ENCODE measurements at regions not wholly inside any gene's neighbourhood (a gene's known extent, or its start where the extent isn't known, plus 50 kb on each side); places are given as distances from the start of the nearest gene placed in this dataset.
A peak's percentile ranks its signal among the peaks of the same experiment; 100 is the strongest.

DNA sequence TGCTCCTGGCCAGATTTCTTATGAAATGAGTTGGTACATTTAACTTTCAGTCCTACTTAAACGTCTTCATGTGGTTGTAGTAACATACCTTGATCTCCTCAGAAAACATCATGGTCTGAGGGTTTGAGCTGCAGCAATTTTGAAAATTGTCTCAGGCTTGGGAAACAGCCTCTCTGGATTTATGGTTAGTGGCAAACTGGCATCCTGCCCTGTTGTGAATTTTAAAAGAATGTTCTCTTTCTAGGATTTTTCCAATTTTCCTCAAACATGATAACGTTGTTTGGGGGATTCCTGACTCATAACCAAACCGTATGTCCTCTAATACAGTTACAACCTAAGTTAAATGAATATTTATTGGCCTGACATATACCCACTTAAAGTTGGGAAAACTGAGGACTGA, 624.4 kb downstream of the LMO4 start:
- DNase-seq, result no peak
- Mint-ChIP-seq H3K9me3 (no peaks in the 10 kb centered on the region), H3K27ac (no peak overlapping the region), H3K27me3 (peaks cover 16 to 25% of the 10 kb centered on the region in 2 donors), H3K4me1 (no peaks in the 10 kb centered on the region), H3K4me3 (no peak overlapping the region), H3K36me3 (no peaks in the 10 kb centered on the region)
- Histone ChIP-seq H3K27ac (ENCODE audit: low read length) (no peak overlapping the region), H3K27me3 (replicated peaks in 1 of 2; ENCODE audit: control insufficient read depth in 2 of 2, extremely low read depth in 1 of 2, insufficient read depth in 2 of 2, low read length in 1 of 2) (no peaks in the 10 kb centered on the region), H3K36me3 (ENCODE audit: control insufficient read depth in 2 of 2, extremely low read depth in 1 of 2, insufficient read depth in 1 of 2, low read length in 1 of 2) (no peaks in the 10 kb centered on the region), H3K4me1 (ENCODE audit: control insufficient read depth in 1 of 2, extremely low read depth in 1 of 2, insufficient read depth in 2 of 2, low read length in 2 of 2) (no peaks in the 10 kb centered on the region), H3K9me3 (no peaks in the 10 kb centered on the region), H3K4me3 (ENCODE audit: control insufficient read depth in 1 of 2, extremely low read depth in 1 of 2, low read length in 1 of 2) (no peak overlapping the region)
- no CpG with 5 or more reads among the region's 3 CpGs for WGBS (ENCODE audit: insufficient coverage)
- ATAC-seq (replicated peaks in 1 of 4), result no peak
- ChIA-PET POLR2A (no interaction called here), CTCF (interaction anchor here (0.6 to 3.4 kb wide), 16 partner anchors 8 to 673 kb away, joined by 3 to 27 read pairs (median 4); no protein-coding TSS in a partner anchor)

DNA sequence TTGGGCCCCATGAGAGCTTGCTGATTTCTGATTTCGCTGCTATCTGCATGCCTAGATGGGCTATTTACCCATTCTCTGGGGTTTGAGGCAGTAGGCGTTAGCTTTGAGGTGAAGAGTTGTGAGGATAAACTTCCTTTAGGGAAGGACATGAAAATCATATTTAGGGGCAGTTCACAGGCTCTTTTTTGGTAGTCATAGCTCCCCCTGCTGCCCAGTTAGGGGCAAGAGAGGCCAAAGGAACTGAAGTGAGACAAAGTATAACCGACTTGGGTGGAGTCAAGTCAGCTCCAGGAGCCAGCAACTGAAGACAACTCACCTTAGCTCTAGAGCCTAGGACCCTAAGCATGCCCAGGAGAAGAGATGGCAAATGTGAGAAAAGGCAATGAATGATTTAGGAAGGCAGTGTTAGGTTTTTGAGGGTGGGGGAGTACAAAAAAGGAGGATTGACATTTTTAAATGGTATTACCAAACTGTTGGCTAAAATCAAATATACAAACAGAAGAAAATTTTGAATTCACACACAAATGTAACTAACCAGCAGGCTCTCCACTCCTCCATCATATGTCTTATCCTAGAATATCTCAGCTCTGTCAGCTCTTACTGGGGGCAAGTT, 625.2 kb downstream of the LMO4 start:
- peak in 3 of 4 experiments; percentile 59 to 65 (median 60) for ATAC-seq (replicated peaks in 1 of 4)
- 0% methylated on average over 1 of the region's 3 CpGs for WGBS (ENCODE audit: insufficient coverage)
- Mint-ChIP-seq H3K4me1 (no peaks in the 10 kb centered on the region), H3K4me3 (no peak overlapping the region), H3K9me3 (no peaks in the 10 kb centered on the region), H3K27me3 (peaks cover 12 to 20% of the 10 kb centered on the region in 2 donors), H3K36me3 (no peaks in the 10 kb centered on the region), H3K27ac (no peak overlapping the region)
- no peak overlapping the region for H3K27ac ChIP-seq (ENCODE audit: low read length)
- CTCF ChIA-PET, result interaction anchor here (0.5 to 3.4 kb wide), 17 partner anchors 9 to 674 kb away, joined by 3 to 27 read pairs (median 4); no protein-coding TSS in a partner anchor
- no peak overlapping the region for H3K4me3 ChIP-seq (ENCODE audit: control insufficient read depth in 1 of 2, extremely low read depth in 1 of 2, low read length in 1 of 2)
- no peaks in the 10 kb centered on the region for H3K27me3 ChIP-seq (replicated peaks in 1 of 2; ENCODE audit: control insufficient read depth in 2 of 2, extremely low read depth in 1 of 2, insufficient read depth in 2 of 2, low read length in 1 of 2)
- H3K9me3 ChIP-seq, result no peaks in the 10 kb centered on the region
- H3K36me3 ChIP-seq (ENCODE audit: control insufficient read depth in 2 of 2, extremely low read depth in 1 of 2, insufficient read depth in 1 of 2, low read length in 1 of 2), result no peaks in the 10 kb centered on the region
- POLR2A ChIA-PET, result no interaction called here
- H3K4me1 ChIP-seq (ENCODE audit: control insufficient read depth in 1 of 2, extremely low read depth in 1 of 2, insufficient read depth in 2 of 2, low read length in 2 of 2), result no peaks in the 10 kb centered on the region
- DNase-seq, result peak in 34 of 35 experiments; percentile 6 to 68 (median 28)

DNA sequence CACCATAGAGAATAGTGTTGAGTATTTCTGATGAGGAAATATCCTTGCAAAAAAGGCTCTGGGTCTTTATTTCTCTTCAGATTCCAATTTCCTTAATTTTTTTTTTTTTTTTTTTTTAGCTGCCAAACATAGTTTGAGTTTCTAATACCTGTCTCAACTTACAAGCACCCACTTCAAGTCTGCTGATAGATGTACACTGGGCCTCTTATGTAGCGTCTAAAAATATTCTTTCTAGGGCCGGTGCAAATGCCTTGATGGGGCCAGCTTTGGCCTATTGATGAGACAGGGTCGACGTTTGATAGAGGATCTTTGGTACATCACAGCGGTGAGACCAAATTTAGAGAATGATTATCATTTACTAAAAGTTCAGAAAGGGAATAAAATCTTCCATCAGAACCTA, 626.4 kb downstream of the LMO4 start:
- H3K4me3 ChIP-seq (ENCODE audit: control insufficient read depth in 1 of 2, extremely low read depth in 1 of 2, low read length in 1 of 2), result no peak overlapping the region
- H3K36me3 ChIP-seq (ENCODE audit: control insufficient read depth in 2 of 2, extremely low read depth in 1 of 2, insufficient read depth in 1 of 2, low read length in 1 of 2), result no peaks in the 10 kb centered on the region
- Mint-ChIP-seq H3K36me3 (no peaks in the 10 kb centered on the region), H3K4me1 (no peaks in the 10 kb centered on the region), H3K27me3 (peaks cover 13 to 18% of the 10 kb centered on the region in 2 donors), H3K9me3 (no peaks in the 10 kb centered on the region), H3K27ac (no peak overlapping the region), H3K4me3 (no peak overlapping the region)
- WGBS (ENCODE audit: insufficient coverage), result 67% methylated on average over 1 of the region's 5 CpGs
- H3K27ac ChIP-seq (ENCODE audit: low read length), result no peak overlapping the region
- no peaks in the 10 kb centered on the region for H3K4me1 ChIP-seq (ENCODE audit: control insufficient read depth in 1 of 2, extremely low read depth in 1 of 2, insufficient read depth in 2 of 2, low read length in 2 of 2)
- H3K9me3 ChIP-seq, result no peaks in the 10 kb centered on the region
- H3K27me3 ChIP-seq (replicated peaks in 1 of 2; ENCODE audit: control insufficient read depth in 2 of 2, extremely low read depth in 1 of 2, insufficient read depth in 2 of 2, low read length in 1 of 2), result no peaks in the 10 kb centered on the region
- DNase-seq (no peak), ATAC-seq (replicated peaks in 1 of 4) (no peak)
- ChIA-PET CTCF (interaction anchor here in 1 of 2 donors (0.6 to 2.7 kb wide), 2 partner anchors 662 to 1493 kb away, joined by 13 to 27 read pairs; no protein-coding TSS in a partner anchor), POLR2A (no interaction called here)

DNA sequence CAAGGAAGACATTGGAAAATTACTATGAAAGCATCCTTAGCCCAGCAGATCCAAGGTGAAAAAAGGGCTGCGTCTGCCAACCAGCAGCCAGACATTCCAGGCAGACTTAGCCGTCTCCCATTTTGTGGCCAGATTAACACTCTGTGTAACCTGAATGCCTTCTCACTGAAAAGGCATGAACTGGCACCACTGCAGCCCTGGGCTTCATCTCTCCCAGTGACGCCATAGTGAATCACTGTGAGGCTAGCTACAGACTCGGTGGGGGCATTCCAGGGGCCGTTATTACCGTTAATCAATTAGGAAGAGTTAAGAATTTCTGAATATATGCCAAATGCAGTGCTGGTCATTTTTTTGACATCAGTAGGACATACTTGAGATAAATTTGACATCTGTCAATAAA, 627.4 kb downstream of the LMO4 start:
- CTCF ChIA-PET, result no interaction called here
- Histone ChIP-seq H3K27ac (ENCODE audit: low read length) (no peak overlapping the region), H3K27me3 (replicated peaks in 1 of 2; ENCODE audit: control insufficient read depth in 2 of 2, extremely low read depth in 1 of 2, insufficient read depth in 2 of 2, low read length in 1 of 2) (no peaks in the 10 kb centered on the region), H3K9me3 (no peaks in the 10 kb centered on the region), H3K4me1 (ENCODE audit: control insufficient read depth in 1 of 2, extremely low read depth in 1 of 2, insufficient read depth in 2 of 2, low read length in 2 of 2) (no peaks in the 10 kb centered on the region), H3K36me3 (ENCODE audit: control insufficient read depth in 2 of 2, extremely low read depth in 1 of 2, insufficient read depth in 1 of 2, low read length in 1 of 2) (no peaks in the 10 kb centered on the region), H3K4me3 (ENCODE audit: control insufficient read depth in 1 of 2, extremely low read depth in 1 of 2, low read length in 1 of 2) (no peak overlapping the region)
- ATAC-seq (replicated peaks in 1 of 4) (no peak), DNase-seq (no peak)
- H3K9me3 Mint-ChIP-seq, result no peaks in the 10 kb centered on the region
- no peaks in the 10 kb centered on the region for H3K4me1 Mint-ChIP-seq
- H3K27me3 Mint-ChIP-seq, result peaks cover 11 to 13% of the 10 kb centered on the region in 2 donors
- POLR2A ChIA-PET, result no interaction called here
- 85% methylated on average over 5 of the region's 6 CpGs for WGBS (ENCODE audit: insufficient coverage)
- no peak overlapping the region for H3K27ac Mint-ChIP-seq
- H3K36me3 Mint-ChIP-seq, result no peaks in the 10 kb centered on the region
- no peak overlapping the region for H3K4me3 Mint-ChIP-seq

DNA sequence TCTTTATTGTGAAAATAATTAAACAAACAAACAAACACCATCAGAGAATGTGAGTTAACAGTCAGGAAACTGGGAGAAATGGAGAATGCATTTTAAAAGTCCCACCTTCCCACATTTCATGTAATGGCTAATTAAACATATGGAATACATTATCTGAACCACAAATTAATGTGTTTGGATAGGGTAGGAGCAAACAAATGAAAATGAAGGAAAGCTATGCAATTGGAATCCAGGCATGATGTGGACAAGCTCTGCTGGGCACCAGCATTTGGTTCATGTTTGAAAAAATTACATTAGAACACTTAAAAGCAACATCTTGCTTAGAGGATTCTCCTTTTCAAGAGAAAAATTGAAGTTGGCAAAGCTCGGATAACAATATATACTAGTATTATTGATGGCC, 628.1 kb downstream of the LMO4 start:
- ChIA-PET CTCF (no interaction called here), POLR2A (no interaction called here)
- DNase-seq (no peak), ATAC-seq (replicated peaks in 1 of 4) (no peak)
- no peak overlapping the region for H3K4me3 ChIP-seq (ENCODE audit: control insufficient read depth in 1 of 2, extremely low read depth in 1 of 2, low read length in 1 of 2)
- Mint-ChIP-seq H3K9me3 (no peaks in the 10 kb centered on the region), H3K4me1 (no peaks in the 10 kb centered on the region), H3K27me3 (peaks cover 11 to 13% of the 10 kb centered on the region in 2 donors), H3K27ac (no peak overlapping the region), H3K36me3 (no peaks in the 10 kb centered on the region), H3K4me3 (no peak overlapping the region)
- WGBS (ENCODE audit: insufficient coverage), result no CpG with 5 or more reads among the region's 1 CpG
- H3K27me3 ChIP-seq (replicated peaks in 1 of 2; ENCODE audit: control insufficient read depth in 2 of 2, extremely low read depth in 1 of 2, insufficient read depth in 2 of 2, low read length in 1 of 2), result no peaks in the 10 kb centered on the region
- H3K36me3 ChIP-seq (ENCODE audit: control insufficient read depth in 2 of 2, extremely low read depth in 1 of 2, insufficient read depth in 1 of 2, low read length in 1 of 2), result no peaks in the 10 kb centered on the region
- no peaks in the 10 kb centered on the region for H3K9me3 ChIP-seq
- no peak overlapping the region for H3K27ac ChIP-seq (ENCODE audit: low read length)
- H3K4me1 ChIP-seq (ENCODE audit: control insufficient read depth in 1 of 2, extremely low read depth in 1 of 2, insufficient read depth in 2 of 2, low read length in 2 of 2), result no peaks in the 10 kb centered on the region

DNA sequence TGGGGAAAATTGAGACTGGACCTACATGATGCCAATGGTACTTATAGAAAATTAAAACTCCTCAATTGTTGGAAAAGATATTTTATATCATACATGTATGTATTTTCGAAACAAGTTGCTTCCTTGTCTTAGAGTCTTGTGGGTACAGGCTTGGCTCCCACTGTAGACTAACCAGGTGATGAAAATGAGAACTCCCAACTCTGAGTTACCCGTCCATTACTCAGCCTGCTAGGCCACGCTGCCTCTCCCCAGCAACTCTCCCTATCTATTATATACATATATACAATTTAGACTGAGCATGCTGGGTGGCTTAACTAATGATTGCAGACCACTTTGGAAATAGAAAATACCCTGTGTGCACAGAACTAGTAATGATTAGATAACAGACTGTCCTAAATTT, 628.7 kb downstream of the LMO4 start:
- no peaks in the 10 kb centered on the region for H3K9me3 ChIP-seq
- H3K27me3 Mint-ChIP-seq, result peaks cover 11% of the 10 kb centered on the region in 2 donors
- ATAC-seq (replicated peaks in 1 of 4) (no peak), DNase-seq (no peak)
- ChIA-PET POLR2A (no interaction called here), CTCF (no interaction called here)
- H3K27ac Mint-ChIP-seq, result no peak overlapping the region
- no peaks in the 10 kb centered on the region for H3K4me1 ChIP-seq (ENCODE audit: control insufficient read depth in 1 of 2, extremely low read depth in 1 of 2, insufficient read depth in 2 of 2, low read length in 2 of 2)
- H3K9me3 Mint-ChIP-seq, result no peaks in the 10 kb centered on the region
- H3K4me3 Mint-ChIP-seq, result no peak overlapping the region
- H3K27me3 ChIP-seq (replicated peaks in 1 of 2; ENCODE audit: control insufficient read depth in 2 of 2, extremely low read depth in 1 of 2, insufficient read depth in 2 of 2, low read length in 1 of 2), result no peaks in the 10 kb centered on the region
- no peaks in the 10 kb centered on the region for H3K36me3 ChIP-seq (ENCODE audit: control insufficient read depth in 2 of 2, extremely low read depth in 1 of 2, insufficient read depth in 1 of 2, low read length in 1 of 2)
- no peaks in the 10 kb centered on the region for H3K4me1 Mint-ChIP-seq
- H3K36me3 Mint-ChIP-seq, result no peaks in the 10 kb centered on the region
- WGBS (ENCODE audit: insufficient coverage), result no CpG with 5 or more reads among the region's 3 CpGs
- H3K27ac ChIP-seq (ENCODE audit: low read length), result no peak overlapping the region
- H3K4me3 ChIP-seq (ENCODE audit: control insufficient read depth in 1 of 2, extremely low read depth in 1 of 2, low read length in 1 of 2), result no peak overlapping the region

DNA sequence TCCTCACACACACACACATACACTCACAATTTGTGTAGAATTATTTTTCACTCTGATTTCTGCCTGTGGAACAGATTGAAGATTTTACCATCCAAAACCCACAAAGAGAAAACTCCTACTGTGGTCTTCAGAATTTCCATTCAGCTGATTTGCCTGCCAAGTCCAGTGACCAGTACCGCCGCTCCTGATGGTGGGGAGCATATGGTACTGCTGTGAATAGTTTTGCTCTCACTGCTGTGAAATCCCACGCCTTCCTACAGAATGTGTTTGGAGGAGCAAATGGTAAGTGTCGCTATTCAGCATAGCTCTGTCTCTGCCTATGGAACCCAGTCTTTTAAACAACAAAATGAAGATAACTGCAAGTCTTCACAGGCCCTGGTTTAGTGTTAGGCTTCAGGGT, 629.5 kb downstream of the LMO4 start:
- ChIA-PET CTCF (no interaction called here), POLR2A (no interaction called here)
- no peaks in the 10 kb centered on the region for H3K4me1 ChIP-seq (ENCODE audit: control insufficient read depth in 1 of 2, extremely low read depth in 1 of 2, insufficient read depth in 2 of 2, low read length in 2 of 2)
- Mint-ChIP-seq H3K27me3 (peaks cover 9 to 11% of the 10 kb centered on the region in 2 donors), H3K9me3 (no peaks in the 10 kb centered on the region), H3K4me1 (no peaks in the 10 kb centered on the region), H3K36me3 (no peaks in the 10 kb centered on the region), H3K4me3 (no peak overlapping the region), H3K27ac (no peak overlapping the region)
- H3K4me3 ChIP-seq (ENCODE audit: control insufficient read depth in 1 of 2, extremely low read depth in 1 of 2, low read length in 1 of 2), result no peak overlapping the region
- WGBS (ENCODE audit: insufficient coverage), result no CpG with 5 or more reads among the region's 4 CpGs
- no peak overlapping the region for H3K27ac ChIP-seq (ENCODE audit: low read length)
- H3K36me3 ChIP-seq (ENCODE audit: control insufficient read depth in 2 of 2, extremely low read depth in 1 of 2, insufficient read depth in 1 of 2, low read length in 1 of 2), result no peaks in the 10 kb centered on the region
- no peaks in the 10 kb centered on the region for H3K27me3 ChIP-seq (replicated peaks in 1 of 2; ENCODE audit: control insufficient read depth in 2 of 2, extremely low read depth in 1 of 2, insufficient read depth in 2 of 2, low read length in 1 of 2)
- no peak for ATAC-seq (replicated peaks in 1 of 4)
- H3K9me3 ChIP-seq, result no peaks in the 10 kb centered on the region
- no peak for DNase-seq
